ENCODE measurements at regions not wholly inside any gene's neighbourhood (a gene's known extent, or its start where the extent isn't known, plus 50 kb on each side); places are given as distances from the start of the nearest gene placed in this dataset.

- H3K9me3 Mint-ChIP-seq = peaks cover 13% of the 10 kb centered on the region
- H3K27ac Mint-ChIP-seq = no peak overlapping the region
These were observed 208.4 kb downstream of the INSIG2 start for GRCh38 chr2:118296663-118297062.

GRCh38 chr2:118295592-118296390 is 207.5 kb downstream of the INSIG2 start:
- Mint-ChIP-seq H3K9me3 (peaks cover 13% of the 10 kb centered on the region), H3K27me3 (ENCODE audit: insufficient read depth, low read depth) (no peaks in the 10 kb centered on the region), H3K4me3 (no peak overlapping the region), H3K4me1 (no peaks in the 10 kb centered on the region), H3K36me3 (no peaks in the 10 kb centered on the region), H3K27ac (no peak overlapping the region)
- Histone ChIP-seq H3K4me2 (no peak overlapping the region), H4K20me1 (ENCODE audit: low read depth) (no peaks in the 10 kb centered on the region), H3K27ac (no peak overlapping the region), H3K9ac (no peak overlapping the region), H3K79me2 (ENCODE audit: low read depth) (no peaks in the 10 kb centered on the region), H3F3A (ENCODE audit: low read depth) (no peaks in the 10 kb centered on the region), H2AFZ (replicated peaks) (no peak overlapping the region), H3K4me1 (no peaks in the 10 kb centered on the region), H3K9me3 (ENCODE audit: low read depth) (no peaks in the 10 kb centered on the region), H3K4me3 (no peak overlapping the region), H3K27me3 (no peaks in the 10 kb centered on the region), H3K36me3 (no peaks in the 10 kb centered on the region)
- TF ChIP-seq CTCF (IDR thresholded peaks at IDR 0.05) = no peak
- no peak for TF ChIP-seq EZH2 (IDR thresholded peaks at IDR 0.05)
- TF ChIP-seq EZH2phosphoT487 (IDR thresholded peaks at IDR 0.05) = no peak
- DNase-seq (ENCODE audit: low spot score) = no peak

More at GRCh38 chr2:118296663-118297062, 208.4 kb downstream of the INSIG2 start:
- Histone ChIP-seq H3K36me3 (no peaks in the 10 kb centered on the region), H3F3A (ENCODE audit: low read depth) (no peaks in the 10 kb centered on the region), H3K27me3 (no peaks in the 10 kb centered on the region), H3K4me3 (no peak overlapping the region), H4K20me1 (ENCODE audit: low read depth) (no peaks in the 10 kb centered on the region), H3K9ac (no peak overlapping the region), H3K79me2 (ENCODE audit: low read depth) (no peaks in the 10 kb centered on the region), H2AFZ (replicated peaks) (no peak overlapping the region), H3K4me2 (no peak overlapping the region), H3K4me1 (no peaks in the 10 kb centered on the region), H3K27ac (no peak overlapping the region), H3K9me3 (ENCODE audit: low read depth) (no peaks in the 10 kb centered on the region)
- TF ChIP-seq EZH2phosphoT487 (IDR thresholded peaks at IDR 0.05) = no peak
- TF ChIP-seq EZH2 (IDR thresholded peaks at IDR 0.05) = no peak
- TF ChIP-seq CTCF (IDR thresholded peaks at IDR 0.05) = no peak
- Mint-ChIP-seq H3K36me3 (no peaks in the 10 kb centered on the region), H3K4me3 (no peak overlapping the region), H3K27me3 (ENCODE audit: insufficient read depth, low read depth) (no peaks in the 10 kb centered on the region), H3K4me1 (no peaks in the 10 kb centered on the region)
- DNase-seq (ENCODE audit: low spot score) = no peak

DNA sequence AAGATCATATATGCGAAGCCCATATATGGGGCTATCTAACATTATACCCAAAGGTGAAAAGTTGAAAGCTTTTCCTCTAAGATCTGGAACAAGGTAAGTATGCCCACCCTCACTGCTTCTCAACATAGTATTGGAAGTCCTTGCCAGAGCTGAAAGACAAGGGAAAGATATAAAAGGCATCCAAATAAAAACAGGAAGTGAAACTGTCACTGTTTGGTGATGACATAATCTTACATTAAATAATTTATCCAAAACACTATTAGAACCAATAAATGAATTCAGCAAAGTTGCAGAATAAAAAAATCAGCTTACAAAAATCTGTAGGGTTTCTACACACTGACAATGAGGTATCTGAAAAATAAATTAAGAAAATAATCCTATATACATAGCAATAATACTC is 205.8 kb downstream of the INSIG2 start:
- H3K4me1 Mint-ChIP-seq = no peaks in the 10 kb centered on the region
- no peaks in the 10 kb centered on the region for H3K4me1 ChIP-seq
- H3K27ac ChIP-seq = no peak overlapping the region
- H3K9me3 Mint-ChIP-seq = peaks cover 13% of the 10 kb centered on the region
- no peak for TF ChIP-seq CTCF (IDR thresholded peaks at IDR 0.05)
- TF ChIP-seq EZH2phosphoT487 (IDR thresholded peaks at IDR 0.05) = no peak
- no peak for TF ChIP-seq EZH2 (IDR thresholded peaks at IDR 0.05)
- H3K36me3 Mint-ChIP-seq = no peaks in the 10 kb centered on the region
- no peaks in the 10 kb centered on the region for H3K36me3 ChIP-seq
- no peak overlapping the region for H3K9ac ChIP-seq
- no peaks in the 10 kb centered on the region for H3K9me3 ChIP-seq (ENCODE audit: low read depth)
- H3K4me2 ChIP-seq = no peak overlapping the region
- H3K4me3 ChIP-seq = no peak overlapping the region
- H3K27me3 ChIP-seq = no peaks in the 10 kb centered on the region
- H3K27me3 Mint-ChIP-seq (ENCODE audit: insufficient read depth, low read depth) = no peaks in the 10 kb centered on the region
- H3K4me3 Mint-ChIP-seq = no peak overlapping the region
- H2AFZ ChIP-seq (replicated peaks) = no peak overlapping the region
- H4K20me1 ChIP-seq (ENCODE audit: low read depth) = no peaks in the 10 kb centered on the region
- DNase-seq (ENCODE audit: low spot score) = no peak
- no peaks in the 10 kb centered on the region for H3F3A ChIP-seq (ENCODE audit: low read depth)
- H3K79me2 ChIP-seq (ENCODE audit: low read depth) = no peaks in the 10 kb centered on the region
- H3K27ac Mint-ChIP-seq = no peak overlapping the region

Measured in neural progenitor cell (in vitro differentiated cells).